ENCODE measurements at regions not wholly inside any gene's neighbourhood (a gene's known extent, or its start where the extent isn't known, plus 50 kb on each side); places are given as distances from the start of the nearest gene placed in this dataset.

DNA sequence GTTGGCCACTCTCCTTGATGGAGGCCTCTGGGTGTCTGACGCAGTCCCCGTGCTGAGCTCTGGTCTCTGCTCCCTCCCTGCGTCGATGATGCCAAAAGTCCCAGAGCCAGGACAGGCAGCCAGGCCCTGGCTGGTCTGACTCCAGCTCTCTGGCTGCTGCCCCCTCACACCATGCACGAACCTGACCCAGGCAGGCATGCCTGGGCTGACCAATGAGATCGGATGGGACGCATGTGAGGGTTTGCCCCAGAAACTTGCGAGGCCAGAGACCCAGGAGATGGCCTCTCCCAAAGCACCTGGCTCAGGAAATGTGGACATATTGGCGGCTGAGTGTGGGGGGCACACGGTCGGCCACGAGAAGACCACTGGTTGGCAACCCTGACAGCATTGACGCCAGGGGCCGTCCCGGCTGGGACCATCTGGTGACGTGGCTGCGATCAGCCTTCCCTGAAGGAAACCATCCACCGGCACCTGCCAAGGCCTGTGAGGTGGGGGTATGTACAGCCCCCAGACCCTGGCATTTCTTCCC is 51.2 kb upstream of the FRMD1 start:
- no peak for ATAC-seq
- intact Hi-C loops (cut with DNase I, micrococcal nuclease) = no loop called here
- no peak for DNase-seq

DNA sequence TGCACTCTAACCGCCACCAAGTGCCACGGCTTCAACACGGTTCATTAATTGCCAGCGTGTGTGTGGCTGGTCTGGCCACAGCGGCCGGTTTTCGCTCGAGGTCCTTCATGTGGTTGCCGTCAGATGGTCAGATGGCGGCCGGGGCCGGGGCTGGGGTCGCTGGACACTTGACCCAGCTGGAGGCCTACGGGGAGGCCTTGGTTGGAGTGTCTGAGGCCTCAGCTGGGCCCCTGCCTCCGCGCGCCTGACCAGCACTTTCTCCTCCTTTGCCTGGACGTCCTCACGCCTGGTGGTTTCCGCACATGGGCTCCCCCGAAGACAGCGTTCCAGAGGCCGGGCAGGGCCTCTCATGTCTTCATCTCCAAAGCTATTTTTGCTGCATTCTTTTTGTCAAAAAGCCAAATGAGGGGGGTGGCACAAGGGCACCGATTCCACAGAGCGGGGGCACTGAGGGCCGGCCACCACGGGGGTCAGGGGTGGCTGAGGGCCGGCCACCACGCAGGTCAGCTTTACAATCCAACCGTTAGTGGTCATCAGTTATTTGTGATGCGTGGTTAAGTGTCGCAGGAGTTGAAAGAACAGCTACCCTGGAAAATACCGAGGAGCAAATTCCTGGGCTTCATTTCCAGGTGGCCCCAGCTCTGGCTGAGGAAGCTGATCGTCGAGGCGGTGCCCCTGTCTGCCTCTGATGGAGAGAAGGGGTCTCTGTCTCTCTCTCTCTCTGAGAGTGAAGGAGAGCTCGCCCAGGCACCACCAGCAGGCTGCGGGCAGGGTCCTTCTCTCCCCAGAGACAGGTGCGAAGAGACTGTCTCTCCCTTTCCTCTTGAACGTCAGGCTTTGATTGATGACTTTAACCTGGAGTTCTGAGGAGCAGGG is 50.5 kb upstream of the FRMD1 start:
- no peak for ATAC-seq
- DNase-seq = no peak
- intact Hi-C loops (cut with DNase I, micrococcal nuclease) = no loop called here

- ATAC-seq (no peak), DNase-seq (no peak)
- intact Hi-C loops (cut with DNase I, micrococcal nuclease) = no loop called here
Observed at GRCh38 chr6:168128631-168129291, 49.7 kb upstream of the FRMD1 start.

All from left colon (tissue), 2 donors.